ENCODE measurements at regions not wholly inside any gene's neighbourhood (a gene's known extent, or its start where the extent isn't known, plus 50 kb on each side); places are given as distances from the start of the nearest gene placed in this dataset.

- TF ChIP-seq SKIL (IDR thresholded peaks at IDR 0.05; ENCODE audit: low read depth, poor library complexity, severe bottlenecking) (no peak), BMI1 (IDR thresholded peaks at IDR 0.05; ENCODE audit: borderline replicate concordance) (no peak), SRF (IDR thresholded peaks at IDR 0.05; ENCODE audit: low read depth in 2 of 2, low read length in 2 of 2) (no peak), SREBF1 (IDR thresholded peaks at IDR 0.05; ENCODE audit: low read length) (no peak)
Measured at GRCh38 chr13:39951301-39951700, 295.8 kb downstream of the COG6 start (continued).

DNA sequence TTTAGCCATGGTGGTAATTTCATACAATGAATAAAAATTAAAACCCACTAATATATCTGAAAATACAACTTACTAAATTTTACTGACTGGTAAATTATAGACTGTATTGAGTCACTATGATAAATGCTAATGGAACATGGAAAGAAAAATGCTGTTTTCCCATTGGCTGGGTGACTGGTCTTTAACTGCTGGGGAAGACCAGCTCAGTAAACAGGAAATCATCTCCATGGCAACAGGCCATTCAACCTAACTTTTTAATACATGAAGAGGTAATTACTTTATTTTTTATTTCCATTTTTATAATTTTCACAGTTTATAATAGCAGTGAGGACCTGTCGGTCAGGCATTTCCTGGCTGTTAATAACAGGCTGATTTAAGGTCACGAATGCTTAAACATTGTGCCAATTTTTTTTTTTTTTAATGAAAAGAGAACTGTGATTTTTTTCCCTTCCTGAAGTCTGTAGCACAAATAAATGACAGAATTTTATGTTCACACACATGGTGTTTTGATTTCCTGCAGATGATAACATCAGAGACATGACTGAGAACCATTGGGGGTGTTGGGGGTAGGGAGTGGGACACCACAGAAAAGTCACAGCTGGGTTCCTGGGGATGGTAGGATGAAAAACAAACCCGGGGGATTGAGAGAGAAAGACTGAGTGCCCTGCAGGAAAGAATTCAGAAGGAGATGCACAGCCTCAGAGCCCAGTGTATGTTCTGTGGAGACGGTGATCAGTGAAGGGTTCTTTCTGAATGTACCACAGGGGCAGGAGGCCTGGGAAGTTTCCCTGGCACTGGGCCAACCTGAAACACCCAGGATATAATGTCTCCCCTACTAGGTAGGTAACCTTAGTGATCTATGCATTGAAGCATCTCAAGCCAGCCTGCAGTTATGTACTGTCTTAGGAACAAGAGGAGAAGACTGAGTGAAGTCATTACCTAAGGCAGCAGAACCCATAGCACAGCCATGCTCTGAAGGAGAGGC lies 297.1 kb downstream of the COG6 start:
- WGBS (ENCODE audit: insufficient coverage, insufficient replicate concordance, low lambda C conversion rate, missing lambda C conversion rate) = 58% methylated on average over 4 of the region's 4 CpGs
- ATAC-seq = no peak
- POLR2A ChIA-PET = no interaction called here
- no peak for TF ChIP-seq SP1 (IDR thresholded peaks at IDR 0.05; ENCODE audit: low read depth, low read length)
- peak; percentile 63; the same call in 1 of the 2 replicates for TF ChIP-seq BMI1 (IDR thresholded peaks at IDR 0.05; ENCODE audit: borderline replicate concordance)
- no peak overlapping the region for H2AFZ ChIP-seq (ENCODE audit: control insufficient read depth, low read depth, low read length)
- no peak overlapping the region for H3K27ac ChIP-seq (ENCODE audit: control insufficient read depth, insufficient read depth)
- RAD21 ChIA-PET (ENCODE audit: unreplicated experiment) = interaction anchor here (1.6 kb wide), 1 partner anchor 8 kb away, joined by 3 read pairs; no protein-coding TSS in a partner anchor
- no peak for FAIRE-seq
- in situ Hi-C loops (cut with MboI) = no loop called here
- H3K4me2 ChIP-seq (ENCODE audit: control insufficient read depth, insufficient read depth) = no peak overlapping the region
- H3K27me3 ChIP-seq (replicated peaks in 1 of 2; ENCODE audit: control insufficient read depth in 2 of 2, insufficient read depth in 2 of 2, low read length in 1 of 2) = no peaks in the 10 kb centered on the region
- H3K79me2 ChIP-seq (ENCODE audit: control insufficient read depth, insufficient read depth, low read length) = no peaks in the 10 kb centered on the region
- H3K9me3 ChIP-seq (replicated peaks; ENCODE audit: control insufficient read depth, insufficient read depth, low read length) = no peaks in the 10 kb centered on the region; the same call in 2 of the 3 replicates
- no peak overlapping the region for H3K9ac ChIP-seq (ENCODE audit: control insufficient read depth, insufficient read depth, low read length)
- H4K20me1 ChIP-seq (ENCODE audit: control insufficient read depth, insufficient read depth) = no peaks in the 10 kb centered on the region
- no peak overlapping the region for H3K4me3 ChIP-seq
- intact Hi-C loops (cut with micrococcal nuclease; ENCODE audit: unreplicated experiment) = no loop called here
- no TSS peak for BruUV-seq (replicated peaks)
- peaks cover 8% of the 10 kb centered on the region; the same call in 1 of the 2 replicates for H3K4me1 ChIP-seq (ENCODE audit: control insufficient read depth, insufficient read depth, low read length)
- CTCF ChIA-PET = interaction anchor here (1.2 to 4.3 kb wide), 2 partner anchors 9 to 116 kb away, joined by 5 to 39 read pairs; no protein-coding TSS in a partner anchor
- DNase-seq (ENCODE audit: low read depth, low spot score) = no peak
- SMC1A ChIA-PET (ENCODE audit: uncharacterized antibody, unreplicated experiment) = interaction anchor here (1.6 kb wide), 1 partner anchor 825 kb away, joined by 4 read pairs; no protein-coding TSS in a partner anchor
- no peaks in the 10 kb centered on the region for H3K36me3 ChIP-seq (ENCODE audit: control insufficient read depth in 2 of 2, insufficient read depth in 2 of 2, low read length in 1 of 2)
